ENCODE measurements at regions not wholly inside any gene's neighbourhood (a gene's known extent, or its start where the extent isn't known, plus 50 kb on each side); places are given as distances from the start of the nearest gene placed in this dataset.

- no peak for TF ChIP-seq ZFP30 (CRISPR knock-in tag; IDR thresholded peaks at IDR 0.05)
- TF ChIP-seq SNAI2 (CRISPR knock-in tag; IDR thresholded peaks at IDR 0.05) = no peak
- no peak for TF ChIP-seq CSRNP3 (CRISPR knock-in tag; IDR thresholded peaks at IDR 0.05)
- TF ChIP-seq, protein P1, sequence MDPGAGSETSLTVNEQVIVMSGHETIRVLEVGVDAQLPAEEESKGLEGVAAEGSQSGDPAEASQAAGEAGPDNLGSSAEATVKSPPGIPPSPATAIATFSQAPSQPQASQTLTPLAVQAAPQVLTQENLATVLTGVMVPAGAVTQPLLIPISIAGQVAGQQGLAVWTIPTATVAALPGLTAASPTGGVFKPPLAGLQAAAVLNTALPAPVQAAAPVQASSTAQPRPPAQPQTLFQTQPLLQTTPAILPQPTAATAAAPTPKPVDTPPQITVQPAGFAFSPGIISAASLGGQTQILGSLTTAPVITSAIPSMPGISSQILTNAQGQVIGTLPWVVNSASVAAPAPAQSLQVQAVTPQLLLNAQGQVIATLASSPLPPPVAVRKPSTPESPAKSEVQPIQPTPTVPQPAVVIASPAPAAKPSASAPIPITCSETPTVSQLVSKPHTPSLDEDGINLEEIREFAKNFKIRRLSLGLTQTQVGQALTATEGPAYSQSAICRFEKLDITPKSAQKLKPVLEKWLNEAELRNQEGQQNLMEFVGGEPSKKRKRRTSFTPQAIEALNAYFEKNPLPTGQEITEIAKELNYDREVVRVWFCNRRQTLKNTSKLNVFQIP (CRISPR knock-in tag; IDR thresholded peaks at IDR 0.05; ENCODE audit: borderline replicate concordance, low read depth) = no peak
- no peak for TF ChIP-seq ISL1 (CRISPR knock-in tag; IDR thresholded peaks at IDR 0.05)
- no peak for TF ChIP-seq TSHZ2 (CRISPR knock-in tag; IDR thresholded peaks at IDR 0.05)
- no peak for TF ChIP-seq TOX (CRISPR knock-in tag; IDR thresholded peaks at IDR 0.05; ENCODE audit: borderline replicate concordance)
- TF ChIP-seq ESRRG (CRISPR knock-in tag; IDR thresholded peaks at IDR 0.05) = no peak
- no peak for TF ChIP-seq GLIS3 (CRISPR knock-in tag; IDR thresholded peaks at IDR 0.05)
- no peak for ATAC-seq
Measured at GRCh38 chr12:68501226-68501625, 109.5 kb upstream of the RAP1B start.

DNA sequence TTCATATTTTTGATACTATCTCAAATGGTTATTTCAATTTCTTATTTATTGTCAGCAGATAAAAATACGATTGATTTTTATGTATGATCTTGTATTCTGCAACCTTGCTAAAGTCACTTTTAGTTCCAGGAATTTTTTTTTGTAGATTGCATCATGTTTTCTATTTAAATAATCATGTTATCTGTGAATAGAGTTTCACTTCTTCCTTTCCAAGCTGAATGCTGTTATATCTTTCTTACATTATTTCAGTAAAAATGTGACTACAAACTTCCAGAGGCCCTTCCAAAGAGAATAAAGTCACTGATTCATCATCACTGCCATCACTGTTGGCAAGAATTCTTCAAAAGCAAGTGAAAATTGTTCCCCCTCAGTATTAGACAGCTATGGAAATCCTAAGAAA is 104.7 kb upstream of the RAP1B start:
- no peak for ATAC-seq
- TF ChIP-seq ZNF565 (CRISPR knock-in tag; conservative IDR thresholded peaks at IDR 0.05; ENCODE audit: low read depth) (no peak), ZC3H10 (CRISPR knock-in tag; IDR thresholded peaks at IDR 0.05) (no peak), OSR1 (CRISPR knock-in tag; IDR thresholded peaks at IDR 0.05) (no peak), ISL1 (CRISPR knock-in tag; IDR thresholded peaks at IDR 0.05) (no peak), ARNTL (CRISPR knock-in tag; IDR thresholded peaks at IDR 0.05; ENCODE audit: borderline replicate concordance, low read depth) (no peak), BACH2 (CRISPR knock-in tag; IDR thresholded peaks at IDR 0.05; ENCODE audit: borderline replicate concordance) (no peak), GLIS3 (CRISPR knock-in tag; IDR thresholded peaks at IDR 0.05) (no peak), ESRRG (CRISPR knock-in tag; IDR thresholded peaks at IDR 0.05) (no peak), PATZ1 (CRISPR knock-in tag; IDR thresholded peaks at IDR 0.05; ENCODE audit: borderline replicate concordance) (no peak), TOX (CRISPR knock-in tag; IDR thresholded peaks at IDR 0.05; ENCODE audit: borderline replicate concordance) (no peak), ZNF8 (CRISPR knock-in tag; IDR thresholded peaks at IDR 0.05) (no peak), ZNF70 (CRISPR knock-in tag; IDR thresholded peaks at IDR 0.05) (no peak), SNAI2 (CRISPR knock-in tag; IDR thresholded peaks at IDR 0.05) (no peak), ZFP30 (CRISPR knock-in tag; IDR thresholded peaks at IDR 0.05) (no peak)

GRCh38 chr12:68506619-68507018 is 104.1 kb upstream of the RAP1B start:
- no peak for ATAC-seq
- no peak for TF ChIP-seq PATZ1 (CRISPR knock-in tag; IDR thresholded peaks at IDR 0.05; ENCODE audit: borderline replicate concordance)
- TF ChIP-seq ZNF8 (CRISPR knock-in tag; IDR thresholded peaks at IDR 0.05) = no peak
- no peak for TF ChIP-seq CREB5 (CRISPR knock-in tag; IDR thresholded peaks at IDR 0.05; ENCODE audit: low read depth)
- no peak for TF ChIP-seq BACH2 (CRISPR knock-in tag; IDR thresholded peaks at IDR 0.05; ENCODE audit: borderline replicate concordance)
